MCF 10A (cell line): ENCODE measurements at regions not wholly inside any gene's neighbourhood (a gene's known extent, or its start where the extent isn't known, plus 50 kb on each side); places are given as distances from the start of the nearest gene placed in this dataset.

Source experiments
- BruUV-seq: library from RNA; stranded (reverse); fragments of 400-500 nt; replicated peaks from 2 replicates; lab custom pipeline; 2021; lab: Mats Ljungman, UMichigan
- CTCF ChIA-PET: fragments of 300-600 bp; sonication (Branson Sonifier 250); formaldehyde crosslinking; extraction: SDS; loops from one replicate; lab custom pipeline; 2021; ENCODE audit warnings: antibody characterized with exemption, inconsistent platforms; lab: Yijun Ruan, JAX
- POLR2A ChIA-PET: fragments of 300-600, 350-650 bp; sonication (Branson Sonifier 250); formaldehyde crosslinking; extraction: SDS; loops from one replicate; lab custom pipeline; 2020; ENCODE audit warnings: antibody characterized with exemption, inconsistent platforms; lab: Yijun Ruan, JAX
- DNase-seq: peaks from one replicate; pipeline ENCODE4 v3.0.0-alpha.2; 2018; ENCODE audit not compliant: unreplicated experiment
- H3K27ac Mint-ChIP-seq: one replicate; pipeline ENCODE4 v1.8.0; 2022; ENCODE audit warnings: mild to moderate bottlenecking, low read depth, mixed read lengths; ENCODE audit not compliant: unreplicated experiment
- H3K27me3 Mint-ChIP-seq: one replicate; pipeline ENCODE4 v1.8.0; 2022; ENCODE audit warnings: mixed read lengths; ENCODE audit not compliant: insufficient read depth, unreplicated experiment
- H3K36me3 Mint-ChIP-seq: one replicate; pipeline ENCODE4 v1.8.0; 2022; ENCODE audit warnings: mild to moderate bottlenecking, moderate library complexity, mixed read lengths; ENCODE audit not compliant: insufficient read depth, unreplicated experiment
- H3K4me1 Mint-ChIP-seq: one replicate; pipeline ENCODE4 v1.8.0; 2022; ENCODE audit warnings: mixed read lengths; ENCODE audit not compliant: insufficient read depth, unreplicated experiment
- H3K4me3 Mint-ChIP-seq: one replicate; pipeline ENCODE4 v1.8.0; 2022; ENCODE audit warnings: mild to moderate bottlenecking, moderate library complexity, mixed read lengths; ENCODE audit not compliant: unreplicated experiment
- H3K9me3 Mint-ChIP-seq: one replicate; pipeline ENCODE4 v1.8.0; 2022; ENCODE audit warnings: mixed read lengths; ENCODE audit not compliant: unreplicated experiment
- CTCF ChIP-seq: fragments of 200-600 bp; IDR thresholded peaks from one replicate; pipeline ENCODE4 v1.8.0; 2022; ENCODE audit warnings: antibody characterized with exemption, mild to moderate bottlenecking; ENCODE audit not compliant: unreplicated experiment
- intact Hi-C: fragments of 100-400 bp; cut with micrococcal nuclease; formaldehyde crosslinking; loops from 2 replicates; pipeline ENCODE4 v1.14.1; 2022

- no TSS peak for BruUV-seq
These were observed 184.4 kb upstream of the CDH11 start for GRCh38 chr16:65306300-65306699.

GRCh38 chr16:65305266-65305959, 183.6 kb upstream of the CDH11 start:
- no peak overlapping the region for H3K4me3 Mint-ChIP-seq
- intact Hi-C loops, result no loop called here
- H3K27ac Mint-ChIP-seq, result no peak overlapping the region
- no peaks in the 10 kb centered on the region for H3K4me1 Mint-ChIP-seq
- POLR2A ChIA-PET, result no interaction called here
- no peaks in the 10 kb centered on the region for H3K36me3 Mint-ChIP-seq
- peaks cover 47% of the 10 kb centered on the region for H3K9me3 Mint-ChIP-seq
- DNase-seq, result no peak
- no TSS peak for BruUV-seq
- TF ChIP-seq CTCF, result no peak
- CTCF ChIA-PET, result no interaction called here
- H3K27me3 Mint-ChIP-seq, result no peaks in the 10 kb centered on the region

More at GRCh38 chr16:65306300-65306699, 184.4 kb upstream of the CDH11 start:
- no peak for DNase-seq
- no peaks in the 10 kb centered on the region for H3K27me3 Mint-ChIP-seq
- ChIA-PET POLR2A (no interaction called here), CTCF (interaction anchor here (0.6 to 1.0 kb wide), 3 partner anchors 12 to 965 kb away, joined by 3 to 4 read pairs (median 3); no protein-coding TSS in a partner anchor)
- no peak overlapping the region for H3K27ac Mint-ChIP-seq
- no peak overlapping the region for H3K4me3 Mint-ChIP-seq
- no peaks in the 10 kb centered on the region for H3K36me3 Mint-ChIP-seq
- H3K4me1 Mint-ChIP-seq, result no peaks in the 10 kb centered on the region
- no peak for TF ChIP-seq CTCF
- peaks cover 47% of the 10 kb centered on the region for H3K9me3 Mint-ChIP-seq
- intact Hi-C loops, result no loop called here

- no peaks in the 10 kb centered on the region for H3K36me3 Mint-ChIP-seq
- no peak overlapping the region for H3K27ac Mint-ChIP-seq
- ChIA-PET POLR2A (no interaction called here), CTCF (no interaction called here)
- TF ChIP-seq CTCF, result no peak
- H3K27me3 Mint-ChIP-seq, result no peaks in the 10 kb centered on the region
- intact Hi-C loops, result no loop called here
- H3K4me3 Mint-ChIP-seq, result no peak overlapping the region
- BruUV-seq, result no TSS peak
- no peaks in the 10 kb centered on the region for H3K4me1 Mint-ChIP-seq
- DNase-seq, result no peak
- peaks cover 33% of the 10 kb centered on the region for H3K9me3 Mint-ChIP-seq
These were observed 179.2 kb upstream of the CDH11 start for GRCh38 chr16:65301029-65301428.

- ChIA-PET CTCF (no interaction called here), POLR2A (no interaction called here)
- TF ChIP-seq CTCF, result no peak
- Mint-ChIP-seq H3K4me1 (no peaks in the 10 kb centered on the region), H3K9me3 (peaks cover 43% of the 10 kb centered on the region), H3K4me3 (no peak overlapping the region), H3K27ac (no peak overlapping the region), H3K27me3 (no peaks in the 10 kb centered on the region), H3K36me3 (no peaks in the 10 kb centered on the region)
- intact Hi-C loops, result no loop called here
- DNase-seq, result no peak
- BruUV-seq, result no TSS peak
These were observed 175.6 kb upstream of the CDH11 start for GRCh38 chr16:65297453-65297852.
